GM19467 (cell line): ENCODE measurements at regions not wholly inside any gene's neighbourhood (a gene's known extent, or its start where the extent isn't known, plus 50 kb on each side); places are given as distances from the start of the nearest gene placed in this dataset.
"Not testable (repeated sequence)": the region's sequence is repeated elsewhere in the genome, so short reads cannot be mapped to it uniquely, and the experiment has no call there.

Experiments
- ATAC-seq: cut with Tn5 transposase; IDR thresholded peaks from one replicate; pipeline ENCODE4 v1.9.1; 2021; ENCODE audit warnings: mild to moderate bottlenecking, moderate library complexity; ENCODE audit not compliant: unreplicated experiment

- no peak for ATAC-seq
These were observed 61.9 kb upstream of the ADGRL2 start for GRCh38 chr1:81738875-81739274.

GRCh38 chr1:81733480-81733879 is 67.3 kb upstream of the ADGRL2 start:
- no peak for ATAC-seq

- ATAC-seq = no peak
These were observed 68.7 kb upstream of the ADGRL2 start for GRCh38 chr1:81731989-81732388.

- peak; percentile 66 for ATAC-seq
These were observed 69.9 kb upstream of the ADGRL2 start for GRCh38 chr1:81730881-81731280.

- ATAC-seq = not testable (repeated sequence)
These were observed 70.4 kb upstream of the ADGRL2 start for GRCh38 chr1:81730299-81730698.

- ATAC-seq = no peak
These were observed 70.9 kb upstream of the ADGRL2 start for GRCh38 chr1:81729818-81730217.

GRCh38 chr1:81729239-81729638 is 71.5 kb upstream of the ADGRL2 start:
- no peak for ATAC-seq

- no peak for ATAC-seq
These were observed 74.9 kb upstream of the ADGRL2 start for GRCh38 chr1:81725823-81726222.

- not testable (repeated sequence) for ATAC-seq
These were observed 78.0 kb upstream of the ADGRL2 start for GRCh38 chr1:81722631-81723328.

GRCh38 chr1:81720256-81720655 is 80.5 kb upstream of the ADGRL2 start:
- not testable (repeated sequence) for ATAC-seq

GRCh38 chr1:81717230-81717629 is 83.5 kb upstream of the ADGRL2 start:
- ATAC-seq = no peak

GRCh38 chr1:81715391-81715790 is 85.3 kb upstream of the ADGRL2 start:
- ATAC-seq = no peak

- ATAC-seq = no peak
These were observed 86.1 kb upstream of the ADGRL2 start for GRCh38 chr1:81714636-81715035.

GRCh38 chr1:81712425-81712824 is 88.3 kb upstream of the ADGRL2 start:
- ATAC-seq = no peak

- no peak for ATAC-seq
These were observed 89.9 kb upstream of the ADGRL2 start for GRCh38 chr1:81710857-81711256.

- ATAC-seq = no peak
These were observed 92.5 kb upstream of the ADGRL2 start for GRCh38 chr1:81708250-81708649.

GRCh38 chr1:81706650-81707435 is 93.9 kb upstream of the ADGRL2 start:
- ATAC-seq = no peak

GRCh38 chr1:81703756-81704463 is 96.8 kb upstream of the ADGRL2 start:
- no peak for ATAC-seq

- no peak for ATAC-seq
These were observed 97.4 kb upstream of the ADGRL2 start for GRCh38 chr1:81703391-81703755.

- ATAC-seq = no peak
These were observed 97.8 kb upstream of the ADGRL2 start for GRCh38 chr1:81702903-81703302.

GRCh38 chr1:81702079-81702715 is 98.5 kb upstream of the ADGRL2 start:
- no peak for ATAC-seq
